ENCODE measurements at regions not wholly inside any gene's neighbourhood (a gene's known extent, or its start where the extent isn't known, plus 50 kb on each side); places are given as distances from the start of the nearest gene placed in this dataset.
A peak's percentile ranks its signal among the peaks of the same experiment; 100 is the strongest.

DNA sequence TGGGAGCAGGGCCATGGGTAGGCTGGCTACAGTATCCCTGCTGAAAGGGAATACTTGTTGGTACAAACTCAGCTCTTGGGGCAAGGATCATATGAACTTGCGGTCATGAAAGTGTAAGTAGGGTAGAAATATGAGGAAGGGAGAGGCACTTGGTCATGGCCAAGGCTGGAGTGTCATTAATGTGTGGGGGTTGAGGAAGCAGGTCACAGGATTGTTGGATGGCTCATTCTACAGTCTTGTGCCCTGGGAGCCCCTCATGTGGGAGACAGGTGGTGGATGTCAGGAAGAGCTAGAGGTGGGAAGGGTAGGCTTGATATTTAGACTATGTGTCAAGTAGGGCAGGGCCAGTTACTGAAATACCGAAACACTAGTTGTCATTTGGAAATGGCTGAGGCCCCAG lies 95.5 kb downstream of the RRM1 start:
- TF ChIP-seq, protein P1, sequence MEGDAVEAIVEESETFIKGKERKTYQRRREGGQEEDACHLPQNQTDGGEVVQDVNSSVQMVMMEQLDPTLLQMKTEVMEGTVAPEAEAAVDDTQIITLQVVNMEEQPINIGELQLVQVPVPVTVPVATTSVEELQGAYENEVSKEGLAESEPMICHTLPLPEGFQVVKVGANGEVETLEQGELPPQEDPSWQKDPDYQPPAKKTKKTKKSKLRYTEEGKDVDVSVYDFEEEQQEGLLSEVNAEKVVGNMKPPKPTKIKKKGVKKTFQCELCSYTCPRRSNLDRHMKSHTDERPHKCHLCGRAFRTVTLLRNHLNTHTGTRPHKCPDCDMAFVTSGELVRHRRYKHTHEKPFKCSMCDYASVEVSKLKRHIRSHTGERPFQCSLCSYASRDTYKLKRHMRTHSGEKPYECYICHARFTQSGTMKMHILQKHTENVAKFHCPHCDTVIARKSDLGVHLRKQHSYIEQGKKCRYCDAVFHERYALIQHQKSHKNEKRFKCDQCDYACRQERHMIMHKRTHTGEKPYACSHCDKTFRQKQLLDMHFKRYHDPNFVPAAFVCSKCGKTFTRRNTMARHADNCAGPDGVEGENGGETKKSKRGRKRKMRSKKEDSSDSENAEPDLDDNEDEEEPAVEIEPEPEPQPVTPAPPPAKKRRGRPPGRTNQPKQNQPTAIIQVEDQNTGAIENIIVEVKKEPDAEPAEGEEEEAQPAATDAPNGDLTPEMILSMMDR (IDR thresholded peaks at IDR 0.05): no peak
- no peak for DNase-seq
- no peaks in the 10 kb centered on the region for H3K27me3 ChIP-seq
- H3K4me3 ChIP-seq: no peak overlapping the region
- intact Hi-C loops (cut with DNase I; ENCODE audit: low total_unique reads): no loop called here
- H3K27ac ChIP-seq: peak overlapping the region; percentile 10 to 62
- H3K36me3 ChIP-seq: no peaks in the 10 kb centered on the region
- H3K9me3 ChIP-seq: no peaks in the 10 kb centered on the region
- peaks cover 0 to 30% (median 21%) of the 10 kb centered on the region in 4 donors for H3K4me1 ChIP-seq

All from tibial artery (tissue), 4 donors.